H4 (cell line): ENCODE measurements at regions not wholly inside any gene's neighbourhood (a gene's known extent, or its start where the extent isn't known, plus 50 kb on each side); places are given as distances from the start of the nearest gene placed in this dataset.

Source experiments
- DNase-seq: peaks from one replicate; pipeline ENCODE4 v3.0.0-alpha.2; 2015; ENCODE audit warnings: low spot score

GRCh38 chr5:104247260-104247659 lies 684.7 kb upstream of the NUDT12 start:
- no peak for DNase-seq

GRCh38 chr5:104241046-104241445 lies 678.5 kb upstream of the NUDT12 start:
- no peak for DNase-seq

DNA sequence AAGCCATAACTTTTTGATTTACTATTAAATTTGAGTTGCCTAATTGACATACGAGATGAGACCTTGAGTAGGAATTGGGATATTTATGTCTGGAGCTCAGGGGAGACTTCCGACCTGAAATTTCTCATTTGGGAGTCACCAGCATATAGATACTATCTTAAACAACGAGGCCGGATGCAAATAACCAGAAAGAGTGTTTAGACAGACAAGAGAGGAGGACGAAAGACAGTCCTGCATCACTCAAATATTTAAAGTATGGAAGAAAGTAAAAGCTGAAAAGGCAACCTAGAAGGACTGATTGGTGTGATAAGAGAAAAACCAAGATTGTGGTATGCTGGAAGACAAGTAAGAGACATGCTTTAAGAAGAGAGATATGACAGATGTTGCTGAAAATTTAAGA lies 675.0 kb upstream of the NUDT12 start:
- no peak for DNase-seq

DNA sequence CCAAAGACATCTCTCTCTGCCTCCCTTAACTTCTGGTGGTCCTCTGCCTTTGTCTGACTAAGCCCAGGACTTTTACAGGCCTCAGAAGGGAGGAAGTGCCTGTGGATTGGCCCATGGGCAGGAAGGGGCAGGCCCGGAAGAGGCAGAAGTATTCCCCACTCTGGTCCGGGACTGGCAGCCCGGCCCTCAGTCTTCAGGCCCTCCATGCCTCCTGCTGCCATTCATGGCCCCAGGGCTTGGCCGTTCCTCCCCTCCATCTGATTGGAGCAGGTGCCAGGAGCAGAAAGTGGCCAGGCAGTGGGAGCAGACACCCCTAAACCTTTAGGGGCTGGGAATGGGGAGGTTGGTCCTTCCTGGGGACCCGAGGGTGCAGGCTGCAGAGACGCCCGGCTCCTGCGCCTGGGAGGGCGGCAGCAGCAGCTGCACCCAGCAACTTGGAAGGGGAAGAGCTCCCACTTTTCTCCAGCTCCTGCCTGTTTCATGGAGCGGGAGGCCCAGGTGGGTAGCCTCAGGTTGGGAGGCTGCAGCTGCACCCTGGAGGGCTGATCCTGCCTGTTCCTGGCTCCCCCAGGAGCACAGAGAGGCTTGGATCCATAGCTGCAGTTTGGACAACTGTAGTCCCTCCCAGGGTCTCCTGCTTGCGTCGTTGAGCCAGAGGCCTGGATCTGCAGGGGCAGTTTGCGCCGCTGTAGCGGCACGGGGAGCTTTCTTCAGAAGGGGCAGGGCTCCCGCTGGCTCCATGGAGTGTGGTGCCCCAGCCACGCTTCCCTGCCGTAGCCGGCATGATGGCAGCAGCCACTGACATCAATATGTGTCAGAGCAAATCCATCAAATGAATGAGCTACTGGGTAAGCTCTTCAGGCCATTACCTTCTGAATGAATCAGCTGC lies 661.5 kb upstream of the NUDT12 start:
- DNase-seq = no peak

DNA sequence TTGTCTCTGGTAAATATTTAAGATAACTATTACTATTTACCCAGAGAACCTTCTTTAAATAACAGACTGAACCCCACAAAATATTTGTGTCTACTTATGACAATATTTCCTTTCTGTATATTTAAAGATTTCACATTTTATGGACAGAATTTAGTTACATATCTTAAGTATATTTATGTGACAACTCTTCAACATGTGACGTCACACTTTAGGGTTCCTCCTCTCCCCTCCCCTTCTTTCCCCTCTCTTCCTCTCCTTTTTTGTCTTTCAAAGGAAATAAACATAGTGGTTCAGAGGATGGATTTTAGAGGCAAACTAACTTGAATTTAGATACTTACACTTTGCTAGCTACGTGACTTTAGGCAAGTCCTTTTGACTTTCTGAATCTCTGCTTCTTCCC lies 655.6 kb upstream of the NUDT12 start:
- DNase-seq = no peak

DNA sequence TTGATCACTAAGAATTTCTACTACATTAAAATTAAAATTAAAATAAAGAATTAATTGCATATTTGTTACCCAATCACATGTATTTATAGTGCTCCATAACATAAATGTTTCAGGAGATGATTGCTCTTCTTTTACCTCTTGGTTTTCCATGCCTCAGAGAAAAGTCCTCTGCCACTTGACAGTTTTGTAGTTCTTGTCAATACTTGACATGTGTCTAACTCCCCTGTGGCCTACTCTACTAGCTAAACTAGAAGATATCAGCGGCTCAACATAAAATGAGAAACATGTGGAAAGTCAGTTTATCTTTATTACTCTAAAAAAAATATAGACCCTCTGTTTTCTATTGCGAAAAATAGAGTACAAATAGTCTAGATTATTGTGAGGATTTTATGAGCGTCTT lies 650.6 kb upstream of the NUDT12 start:
- DNase-seq = no peak

DNA sequence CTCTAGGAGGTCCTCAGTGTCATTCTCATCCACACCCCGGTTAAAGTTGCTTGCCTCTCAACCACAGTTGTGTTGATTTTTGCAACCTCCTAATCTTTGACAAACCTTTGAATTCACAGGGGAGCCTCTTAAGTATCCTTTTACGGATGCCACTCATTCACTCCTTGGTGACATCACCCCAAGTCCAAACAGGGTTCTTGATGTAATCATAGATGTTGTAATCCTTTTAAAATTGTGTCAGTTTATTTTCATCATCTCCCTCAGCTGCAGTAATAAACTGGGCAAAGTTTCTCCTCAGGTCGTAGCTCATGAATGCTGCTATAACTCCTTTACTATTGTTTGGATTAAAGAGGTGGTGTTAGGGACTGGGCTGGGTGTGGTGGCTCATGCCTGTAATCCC lies 637.2 kb upstream of the NUDT12 start:
- no peak for DNase-seq

DNA sequence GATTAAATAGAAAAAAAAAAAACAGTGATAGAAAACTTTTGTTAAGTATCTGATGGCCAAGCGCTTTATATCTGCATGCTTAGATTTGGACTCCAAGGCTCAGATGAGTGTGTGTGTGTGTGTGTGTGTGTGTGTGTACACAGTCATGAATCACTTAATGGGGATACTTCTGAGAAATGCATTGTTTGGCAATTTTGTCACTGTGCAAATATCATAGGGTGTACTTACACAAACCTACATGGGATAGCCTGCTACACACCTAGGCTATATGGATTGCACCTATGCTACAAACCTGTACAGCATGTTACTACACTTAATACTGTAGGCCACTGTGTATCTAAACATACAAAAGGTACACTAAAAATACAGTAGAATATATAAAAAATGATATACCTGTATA lies 635.6 kb upstream of the NUDT12 start:
- DNase-seq = no peak

DNA sequence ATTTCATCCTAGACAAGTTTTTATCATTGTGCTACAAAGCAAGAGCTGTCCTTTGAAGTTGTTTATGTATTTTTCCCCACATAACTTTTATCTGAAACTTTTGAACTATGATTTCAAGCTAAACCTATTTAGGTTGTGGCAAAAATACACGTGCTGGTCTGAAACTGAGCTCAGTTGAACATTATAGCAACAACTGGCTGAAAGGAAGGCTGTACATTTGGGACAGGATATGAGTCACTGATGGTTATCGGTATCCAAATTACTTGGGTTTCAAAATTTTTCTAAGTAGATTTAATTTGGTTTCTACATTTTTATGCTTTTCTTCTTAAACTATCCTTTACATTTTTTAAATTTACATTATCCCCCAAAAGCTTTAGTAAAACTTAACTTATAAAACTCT lies 627.3 kb upstream of the NUDT12 start:
- peak; percentile 85 for DNase-seq

GRCh38 chr5:104189031-104189430 lies 626.4 kb upstream of the NUDT12 start:
- peak; percentile 76 for DNase-seq

- DNase-seq = no peak
These were observed 625.1 kb upstream of the NUDT12 start for GRCh38 chr5:104187656-104188055.

DNA sequence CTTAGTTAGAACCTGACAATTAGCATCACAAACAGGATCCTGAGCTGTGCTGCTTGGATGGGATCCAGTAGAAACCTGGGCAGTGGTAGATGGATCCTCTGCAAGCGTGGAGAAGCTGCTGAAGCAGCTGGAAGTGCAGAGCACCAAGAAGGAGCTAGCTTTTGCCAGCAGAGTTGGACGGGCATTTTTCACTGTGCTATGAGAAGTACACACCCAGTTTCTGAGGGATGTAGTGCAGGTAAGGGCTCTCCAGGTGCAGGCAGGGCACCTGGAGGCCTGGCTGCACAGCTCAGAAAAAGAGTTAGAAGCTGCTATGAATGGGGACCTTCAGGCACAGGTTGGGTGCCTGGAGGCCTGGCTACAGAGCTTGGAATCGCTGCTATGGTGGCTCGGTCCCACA lies 623.9 kb upstream of the NUDT12 start:
- no peak for DNase-seq

DNA sequence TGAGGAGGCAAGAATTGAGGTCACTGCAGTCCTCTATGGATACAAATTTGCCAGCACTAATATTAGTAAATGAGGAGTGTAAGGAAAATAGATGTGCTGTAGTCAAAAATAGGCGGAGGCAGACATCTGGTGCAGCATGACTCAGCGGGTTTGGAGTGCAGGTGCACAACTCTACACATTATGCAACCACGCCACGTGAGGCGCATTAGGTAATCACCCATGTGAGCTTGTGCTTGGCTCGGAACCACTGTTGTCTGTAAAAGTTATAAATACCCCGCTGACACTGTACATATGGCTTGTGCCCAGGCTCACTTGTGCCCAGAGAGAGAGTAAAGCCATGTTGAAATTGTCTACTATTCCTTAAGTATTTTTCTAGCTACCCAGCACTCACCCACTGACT lies 623.5 kb upstream of the NUDT12 start:
- DNase-seq = peak; percentile 73

- no peak for DNase-seq
These were observed 621.7 kb upstream of the NUDT12 start for GRCh38 chr5:104184264-104184663.

GRCh38 chr5:104178829-104179456 lies 616.4 kb upstream of the NUDT12 start:
- peak; percentile 92 for DNase-seq

DNA sequence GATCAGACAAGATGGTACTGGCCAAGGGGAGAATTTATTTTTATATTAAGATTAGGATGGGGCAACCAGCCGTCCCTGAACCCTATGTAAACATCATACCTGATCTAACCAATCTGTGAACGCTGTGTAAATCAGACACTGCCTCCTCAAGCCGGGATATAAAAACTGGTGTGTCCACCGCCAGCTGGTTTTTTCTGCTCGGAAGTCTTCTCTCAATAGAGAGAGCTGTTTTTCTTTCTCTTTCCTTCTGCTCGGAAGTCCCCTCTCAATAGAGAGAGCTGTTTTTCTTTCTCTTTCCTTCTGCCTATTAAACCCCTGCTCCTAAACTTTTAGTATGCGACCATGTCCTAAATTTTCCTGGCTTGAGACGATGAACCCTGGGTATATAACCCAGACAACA lies 615.5 kb upstream of the NUDT12 start:
- DNase-seq = no peak

DNA sequence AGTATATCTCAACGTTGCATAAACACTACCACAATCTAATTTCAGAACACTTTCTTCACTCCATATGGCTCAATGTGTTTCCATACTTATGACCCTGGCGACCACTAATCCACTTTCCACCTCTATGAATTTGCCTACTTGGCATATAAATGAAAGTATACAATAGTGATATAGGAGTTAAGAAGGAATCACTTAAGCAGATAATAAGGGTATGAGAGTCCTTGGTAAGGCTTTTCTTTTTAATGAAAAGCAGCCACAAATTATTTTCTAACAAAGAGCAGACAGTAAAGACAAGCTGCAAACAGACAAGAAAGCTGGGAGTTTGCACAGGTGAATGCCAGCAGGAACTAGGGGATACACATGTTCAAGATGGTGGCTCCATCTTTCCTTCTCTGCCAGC lies 615.1 kb upstream of the NUDT12 start:
- no peak for DNase-seq

DNA sequence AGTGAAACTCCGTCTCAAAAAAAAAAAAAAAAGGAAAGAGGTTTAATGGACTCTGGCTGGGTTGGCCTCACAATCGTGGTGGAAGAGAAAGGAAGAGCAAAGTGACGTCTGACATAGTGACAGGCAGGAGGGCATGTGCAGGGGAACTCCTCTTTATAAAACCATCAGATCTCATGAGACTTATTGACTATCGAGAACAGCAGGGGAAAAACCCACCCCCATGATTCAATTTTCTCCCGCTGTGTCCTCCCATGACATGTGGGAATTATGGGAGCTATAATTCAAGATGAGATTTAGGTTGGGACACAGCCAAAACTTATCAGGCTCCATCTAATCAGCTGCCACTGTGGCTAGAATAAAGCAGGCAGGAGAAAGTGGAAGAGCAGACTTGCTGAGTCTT lies 610.4 kb upstream of the NUDT12 start:
- DNase-seq = no peak

DNA sequence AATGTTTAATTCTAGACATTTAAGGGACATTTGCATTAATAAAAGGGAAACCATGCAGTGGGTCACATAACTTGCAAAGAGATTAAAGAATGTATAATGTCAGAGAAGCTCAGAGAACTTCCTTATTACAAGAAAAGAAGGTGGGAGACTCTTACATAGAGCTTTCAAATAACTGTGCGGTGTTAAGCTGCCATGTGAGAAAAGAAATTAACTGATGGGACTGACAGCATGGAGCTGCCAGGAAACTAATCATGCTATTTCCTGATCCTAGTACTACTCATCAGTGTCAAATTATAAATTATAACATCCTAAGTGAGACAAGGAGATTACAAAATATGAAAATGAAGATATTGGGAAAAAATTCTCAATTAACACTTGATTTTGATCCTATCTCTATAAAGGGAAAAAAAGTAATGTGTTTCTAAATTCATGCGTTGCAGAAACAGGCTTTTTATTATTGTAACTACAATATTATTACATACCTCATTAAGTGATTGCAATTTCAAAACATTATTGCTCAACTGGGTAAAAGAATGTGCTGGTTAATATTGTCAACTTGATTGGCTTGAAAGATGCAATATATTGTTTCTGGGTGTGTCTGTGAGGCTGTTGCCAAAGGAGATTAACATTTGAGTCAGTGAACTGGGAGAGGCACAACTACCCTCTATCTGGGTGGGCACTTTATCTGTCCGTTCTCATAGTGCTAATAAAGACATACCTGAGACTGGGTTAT lies 609.5 kb upstream of the NUDT12 start:
- DNase-seq = no peak

GRCh38 chr5:104170926-104171325 lies 608.3 kb upstream of the NUDT12 start:
- DNase-seq = no peak

GRCh38 chr5:104146652-104147051 lies 584.1 kb upstream of the NUDT12 start:
- DNase-seq = no peak

GRCh38 chr5:104139840-104140239 lies 577.3 kb upstream of the NUDT12 start:
- DNase-seq = no peak

DNA sequence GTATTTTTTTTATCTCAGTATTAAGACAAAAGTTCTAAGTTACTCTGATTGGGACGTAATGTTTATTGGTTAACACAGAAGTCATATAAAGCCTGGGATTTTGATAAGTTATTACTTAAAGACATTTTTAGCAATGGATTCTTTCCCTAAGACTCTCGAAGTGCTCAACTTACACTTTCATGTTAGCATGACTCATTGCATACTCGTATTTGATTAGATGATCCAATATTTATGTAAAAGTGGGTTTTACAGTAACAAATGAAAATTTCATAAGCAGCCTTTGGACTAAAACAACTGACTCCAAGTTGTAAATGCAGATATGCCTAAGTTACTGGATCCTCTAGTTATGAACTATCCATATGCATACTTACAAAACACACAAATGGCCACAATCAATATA lies 567.7 kb upstream of the NUDT12 start:
- DNase-seq = no peak
